ENCODE measurements at regions not wholly inside any gene's neighbourhood (a gene's known extent, or its start where the extent isn't known, plus 50 kb on each side); places are given as distances from the start of the nearest gene placed in this dataset.
"Not testable (repeated sequence)": the region's sequence is repeated elsewhere in the genome, so short reads cannot be mapped to it uniquely, and the experiment has no call there.

DNA sequence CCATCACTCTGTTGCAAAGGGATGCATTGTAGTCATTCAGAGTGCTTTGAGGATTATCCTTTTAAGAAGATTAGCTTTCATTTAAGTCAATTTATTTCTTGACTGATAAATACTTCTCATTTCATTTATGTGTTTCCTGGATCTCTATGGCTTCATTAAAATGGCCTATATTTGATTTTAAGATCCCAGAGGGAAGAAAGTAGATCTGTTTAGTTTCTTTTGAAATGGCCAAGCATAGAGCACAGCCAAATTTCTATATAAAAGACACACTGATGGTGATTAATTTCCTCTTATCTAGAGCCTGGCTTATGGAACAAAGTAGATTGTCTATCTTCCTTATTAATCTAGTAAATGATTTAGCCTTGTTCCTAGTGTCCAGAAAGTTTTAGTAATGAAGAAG is 129.7 kb upstream of the CALCR start:
- ChIA-PET CTCF (no interaction called here), POLR2A (no interaction called here)
- H3K4me3 ChIP-seq (ENCODE audit: low read depth, low read length): no peak overlapping the region
- DNase-seq (ENCODE audit: low read depth, low spot score): no peak
- TF ChIP-seq CTCF (IDR thresholded peaks at IDR 0.05; ENCODE audit: insufficient read depth, low read length, missing control alignments): no peak

GRCh38 chr7:93697901-93698300 is 123.4 kb upstream of the CALCR start:
- CTCF ChIA-PET: no interaction called here
- DNase-seq (ENCODE audit: low read depth, low spot score): no peak
- POLR2A ChIA-PET: no interaction called here
- no peak for TF ChIP-seq CTCF (IDR thresholded peaks at IDR 0.05; ENCODE audit: insufficient read depth, low read length, missing control alignments)
- H3K4me3 ChIP-seq (ENCODE audit: low read depth, low read length): no peak overlapping the region

DNA sequence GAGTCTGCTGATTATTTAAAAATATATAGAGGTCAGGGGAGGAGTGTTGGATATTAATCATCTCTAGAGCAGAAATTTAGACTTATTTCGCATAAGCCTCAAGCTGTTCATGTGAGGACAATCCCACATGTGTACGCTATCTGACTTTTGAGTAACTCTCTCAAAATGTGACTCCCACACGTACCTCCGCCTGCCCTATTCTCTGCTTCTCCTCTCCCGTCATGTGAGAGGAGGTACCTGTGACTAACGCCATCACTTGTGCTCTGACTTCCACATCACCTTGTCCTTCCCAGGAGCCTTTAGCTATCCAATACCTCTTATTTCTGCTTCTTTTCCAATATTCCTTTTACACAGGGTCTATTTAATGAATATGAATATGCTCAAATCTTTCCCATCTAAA is 119.3 kb upstream of the CALCR start:
- CTCF ChIA-PET: no interaction called here
- POLR2A ChIA-PET: no interaction called here
- DNase-seq (ENCODE audit: low read depth, low spot score): no peak
- no peak for TF ChIP-seq CTCF (IDR thresholded peaks at IDR 0.05; ENCODE audit: insufficient read depth, low read length, missing control alignments)
- H3K4me3 ChIP-seq (ENCODE audit: low read depth, low read length): no peak overlapping the region

DNA sequence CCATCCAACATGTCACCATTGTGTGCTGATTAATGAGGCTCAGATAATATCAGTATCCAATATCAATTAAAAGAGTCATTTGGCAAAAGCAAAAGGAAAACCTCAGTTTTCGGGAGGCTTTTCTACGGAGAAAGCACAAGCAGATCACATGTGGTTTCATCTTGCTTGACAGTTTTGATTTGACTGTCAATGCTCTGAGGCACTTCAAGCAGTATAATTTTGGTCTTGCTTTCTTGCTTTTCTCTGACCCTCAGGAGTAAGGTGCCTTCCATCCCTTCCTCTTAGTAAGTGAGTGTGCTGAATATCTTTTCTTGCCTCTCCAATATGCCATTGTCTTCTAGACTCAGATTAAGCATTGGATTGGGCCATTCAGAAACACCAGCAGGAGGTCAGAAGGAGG is 115.5 kb upstream of the CALCR start:
- ChIA-PET POLR2A (no interaction called here), CTCF (no interaction called here)
- H3K4me3 ChIP-seq (ENCODE audit: low read depth, low read length): no peak overlapping the region
- no peak for DNase-seq (ENCODE audit: low read depth, low spot score)
- no peak for TF ChIP-seq CTCF (IDR thresholded peaks at IDR 0.05; ENCODE audit: insufficient read depth, low read length, missing control alignments)

- ChIA-PET POLR2A (no interaction called here), CTCF (interaction anchor here (2.1 kb wide), 1 partner anchor 56 kb away, joined by 5 read pairs; no protein-coding TSS in a partner anchor)
- no peak overlapping the region for H3K4me3 ChIP-seq (ENCODE audit: low read depth, low read length)
- TF ChIP-seq CTCF (IDR thresholded peaks at IDR 0.05; ENCODE audit: insufficient read depth, low read length, missing control alignments): no peak
- DNase-seq (ENCODE audit: low read depth, low spot score): no peak
These were observed 103.7 kb upstream of the CALCR start for GRCh38 chr7:93678185-93678584.

- H3K4me3 ChIP-seq (ENCODE audit: low read depth, low read length): no peak overlapping the region
- CTCF ChIA-PET: no interaction called here
- DNase-seq (ENCODE audit: low read depth, low spot score): no peak
- POLR2A ChIA-PET: no interaction called here
- TF ChIP-seq CTCF (IDR thresholded peaks at IDR 0.05; ENCODE audit: insufficient read depth, low read length, missing control alignments): no peak
These were observed 89.2 kb upstream of the CALCR start for GRCh38 chr7:93663561-93664299.

- CTCF ChIA-PET, POLR2A ChIA-PET: not testable (repeated sequence)
These were observed 83.6 kb upstream of the CALCR start for GRCh38 chr7:93658163-93658562.

More at GRCh38 chr7:93658163-93658562, 83.6 kb upstream of the CALCR start:
- DNase-seq (ENCODE audit: low read depth, low spot score); H3K4me3 ChIP-seq (ENCODE audit: low read depth, low read length): not testable (repeated sequence)

All from AG04449 (cell line).